Stomach (tissue), 4 donors: ENCODE measurements at regions not wholly inside any gene's neighbourhood (a gene's known extent, or its start where the extent isn't known, plus 50 kb on each side); places are given as distances from the start of the nearest gene placed in this dataset.
"Not testable (repeated sequence)": the region's sequence is repeated elsewhere in the genome, so short reads cannot be mapped to it uniquely, and the experiment has no call there.

Experiments used
- EP300 ChIP-seq: sonication (generic); formaldehyde crosslinking; IDR thresholded peaks from one replicate; pipeline ENCODE4 v1.6.1; 2017; ENCODE audit warnings: antibody characterized with exemption
- POLR2A ChIP-seq, 4 donors: fragments of 450-650 bp; IDR thresholded peaks; one replicate each; pipeline ENCODE4 v1.6.1; 2016; ENCODE audit warnings: antibody characterized with exemption in 4 of 4, control low read depth in 2 of 4, mild to moderate bottlenecking in 1 of 4, moderate library complexity in 1 of 4
- POLR2AphosphoS5 ChIP-seq, 3 donors: sonication (generic); formaldehyde crosslinking; IDR thresholded peaks; one replicate each; pipeline ENCODE4 v1.6.1; 2016; ENCODE audit warnings: antibody characterized with exemption in 3 of 3
- TF ChIP-seq, protein P1 (sequence below), 7 experiments: fragments of 450-650 bp in 4 of 7; fragments of 200-600 bp in 3 of 7; sonication (generic) in 3 of 7; IDR thresholded peaks; one replicate each; pipeline ENCODE4 v1.5.1; 2016 to 2019; ENCODE audit warnings: antibody characterized with exemption in 7 of 7, control low read depth in 2 of 7, mild to moderate bottlenecking in 1 of 7

DNA sequence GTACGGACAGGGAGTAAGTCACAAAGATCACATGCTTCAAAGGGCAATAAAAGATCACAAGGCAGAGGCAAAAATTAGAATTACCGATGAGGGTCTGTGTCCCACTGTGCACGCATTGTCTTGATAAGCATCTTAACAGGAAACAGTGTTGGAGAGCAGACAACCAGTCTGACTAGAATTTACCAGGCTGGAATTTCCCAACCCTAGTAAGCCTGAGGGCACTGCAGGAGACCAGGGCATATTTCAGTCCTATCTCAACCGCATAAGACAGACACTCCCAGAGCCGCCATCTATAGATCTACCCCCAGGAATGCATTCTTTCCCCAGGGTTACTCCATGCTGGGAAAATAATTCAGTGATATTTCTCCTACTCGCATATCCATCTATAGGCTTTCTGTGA is 66.2 kb upstream of the MAGEB2 start:
- TF ChIP-seq, protein P1, sequence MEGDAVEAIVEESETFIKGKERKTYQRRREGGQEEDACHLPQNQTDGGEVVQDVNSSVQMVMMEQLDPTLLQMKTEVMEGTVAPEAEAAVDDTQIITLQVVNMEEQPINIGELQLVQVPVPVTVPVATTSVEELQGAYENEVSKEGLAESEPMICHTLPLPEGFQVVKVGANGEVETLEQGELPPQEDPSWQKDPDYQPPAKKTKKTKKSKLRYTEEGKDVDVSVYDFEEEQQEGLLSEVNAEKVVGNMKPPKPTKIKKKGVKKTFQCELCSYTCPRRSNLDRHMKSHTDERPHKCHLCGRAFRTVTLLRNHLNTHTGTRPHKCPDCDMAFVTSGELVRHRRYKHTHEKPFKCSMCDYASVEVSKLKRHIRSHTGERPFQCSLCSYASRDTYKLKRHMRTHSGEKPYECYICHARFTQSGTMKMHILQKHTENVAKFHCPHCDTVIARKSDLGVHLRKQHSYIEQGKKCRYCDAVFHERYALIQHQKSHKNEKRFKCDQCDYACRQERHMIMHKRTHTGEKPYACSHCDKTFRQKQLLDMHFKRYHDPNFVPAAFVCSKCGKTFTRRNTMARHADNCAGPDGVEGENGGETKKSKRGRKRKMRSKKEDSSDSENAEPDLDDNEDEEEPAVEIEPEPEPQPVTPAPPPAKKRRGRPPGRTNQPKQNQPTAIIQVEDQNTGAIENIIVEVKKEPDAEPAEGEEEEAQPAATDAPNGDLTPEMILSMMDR (IDR thresholded peaks at IDR 0.05) = not testable (repeated sequence)
- TF ChIP-seq EP300; POLR2A (IDR thresholded peaks at IDR 0.05); POLR2AphosphoS5 (IDR thresholded peaks at IDR 0.05): not testable (repeated sequence)
